HT-29 (cell line): ENCODE measurements at regions not wholly inside any gene's neighbourhood (a gene's known extent, or its start where the extent isn't known, plus 50 kb on each side); places are given as distances from the start of the nearest gene placed in this dataset.
"Not testable (repeated sequence)": the region's sequence is repeated elsewhere in the genome, so short reads cannot be mapped to it uniquely, and the experiment has no call there.

ENCODE experiments used
- DNase-seq: peaks from one replicate; pipeline ENCODE4 v3.0.0-alpha.2; 2015; ENCODE audit warnings: low spot score

DNA sequence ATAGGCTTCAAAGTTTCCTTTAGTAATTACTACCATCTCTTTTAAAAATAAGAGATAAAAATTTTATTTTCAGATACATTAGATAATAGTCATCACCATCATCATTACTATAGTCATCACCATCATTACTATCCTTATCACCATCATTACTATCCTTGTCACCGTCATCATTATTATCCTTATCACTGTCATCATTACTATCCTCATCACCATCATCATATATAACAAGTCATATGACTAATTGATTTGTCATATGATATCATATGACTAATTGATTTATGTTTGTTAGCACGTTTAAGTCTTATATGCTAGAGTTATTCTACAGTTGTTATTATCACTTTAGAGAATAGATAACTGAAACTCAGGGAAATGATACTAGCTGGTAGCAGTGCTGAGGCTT lies 382.1 kb upstream of the CDH18 start:
- DNase-seq, result no peak

DNA sequence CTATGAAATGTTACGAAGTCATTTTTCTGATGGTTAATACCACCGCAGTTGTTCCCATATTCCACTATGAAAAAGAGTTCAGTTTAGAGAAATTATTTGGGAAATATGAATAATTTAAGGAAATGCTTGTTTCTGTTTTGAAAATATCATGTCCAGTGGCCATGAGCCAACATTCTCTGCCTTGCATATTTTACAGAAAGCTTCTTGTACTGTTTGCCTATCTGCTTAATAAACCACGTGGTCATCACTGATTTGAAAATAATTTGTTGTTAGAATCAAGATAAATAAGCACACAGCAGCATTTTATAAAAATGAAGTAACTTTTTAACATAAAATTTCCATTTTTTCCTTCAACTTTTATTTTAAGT lies 381.5 kb upstream of the CDH18 start:
- no peak for DNase-seq

DNA sequence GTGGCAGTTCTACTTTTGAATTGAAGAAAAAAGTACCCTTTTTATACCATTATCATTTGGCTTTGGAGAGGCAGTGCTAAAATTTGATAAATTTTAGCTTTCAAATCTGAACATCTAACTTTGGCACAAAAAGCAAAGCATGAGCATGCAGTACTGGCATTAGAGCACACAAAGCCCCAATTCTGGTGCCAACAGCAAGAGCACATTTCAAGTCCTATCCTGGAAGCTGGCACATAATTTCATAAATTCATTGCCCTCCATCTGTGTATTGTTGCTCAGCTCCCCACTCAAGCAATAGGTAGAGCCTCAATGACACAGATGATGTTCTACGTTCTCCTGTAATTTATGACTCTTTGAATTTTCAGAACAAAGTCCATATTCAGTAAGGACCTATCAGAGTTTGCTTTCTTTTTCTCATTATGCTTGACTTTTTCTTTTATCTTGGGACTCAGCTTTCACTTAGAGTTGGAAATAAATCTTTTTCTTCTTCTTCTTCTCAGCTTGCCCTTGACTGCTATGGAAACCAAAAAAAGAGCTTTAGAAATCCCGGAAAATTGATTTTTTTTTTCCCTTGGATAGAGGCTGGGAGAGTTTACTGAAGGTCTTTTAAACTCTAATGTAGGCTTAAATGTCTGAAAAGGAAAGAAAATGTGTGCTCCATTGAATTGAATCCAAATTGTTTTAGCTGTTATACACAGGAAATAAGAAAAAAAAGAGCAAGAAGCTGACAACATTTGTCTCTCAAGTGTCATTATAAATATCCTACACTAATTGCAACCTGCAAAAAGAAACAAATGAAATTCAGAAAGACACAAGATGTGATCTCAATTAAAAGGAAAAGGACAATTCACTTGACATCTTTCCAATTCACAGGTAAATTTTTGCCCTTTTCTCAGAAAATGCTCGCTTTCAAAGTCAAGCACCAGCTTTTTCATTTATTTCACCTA lies 380.8 kb upstream of the CDH18 start:
- DNase-seq, result no peak

DNA sequence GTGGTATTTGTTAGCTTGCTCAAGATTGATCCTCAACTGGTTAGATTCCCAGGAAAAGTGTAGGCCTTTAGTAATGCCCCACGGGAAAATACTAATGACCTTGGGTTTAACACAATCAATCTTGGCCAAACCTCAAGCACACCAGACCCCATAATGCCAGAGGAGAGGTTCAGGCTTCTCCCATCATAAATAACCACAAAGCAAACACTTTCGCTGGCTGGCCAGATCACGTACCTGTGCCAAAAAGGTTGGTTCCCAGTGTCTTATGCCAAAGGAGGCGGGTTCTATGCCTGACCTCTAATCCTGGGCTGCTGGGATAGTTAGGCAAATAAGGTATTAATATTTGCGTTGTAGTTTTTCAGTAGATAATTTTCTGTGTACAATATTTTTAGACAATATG lies 379.2 kb upstream of the CDH18 start:
- DNase-seq, result peak; percentile 35

DNA sequence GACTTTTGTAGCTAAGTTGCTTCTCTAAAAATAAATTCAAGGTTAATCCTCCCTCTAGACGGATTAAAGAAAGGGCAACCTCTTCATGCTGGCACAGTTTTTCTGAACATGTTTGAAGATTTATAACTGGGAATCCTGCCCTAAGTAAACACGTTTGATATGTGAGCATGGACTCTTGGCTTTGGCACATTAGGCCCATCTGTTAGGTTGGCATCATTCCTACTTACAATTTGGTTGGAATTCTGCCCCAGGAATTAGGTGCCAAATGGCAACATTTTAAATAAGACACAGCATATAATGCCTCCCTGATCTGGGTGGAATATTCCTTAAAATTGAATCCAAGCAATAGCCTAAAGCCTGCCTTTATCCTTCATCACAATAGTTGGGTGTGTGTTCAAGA lies 372.3 kb upstream of the CDH18 start:
- DNase-seq, result no peak

DNA sequence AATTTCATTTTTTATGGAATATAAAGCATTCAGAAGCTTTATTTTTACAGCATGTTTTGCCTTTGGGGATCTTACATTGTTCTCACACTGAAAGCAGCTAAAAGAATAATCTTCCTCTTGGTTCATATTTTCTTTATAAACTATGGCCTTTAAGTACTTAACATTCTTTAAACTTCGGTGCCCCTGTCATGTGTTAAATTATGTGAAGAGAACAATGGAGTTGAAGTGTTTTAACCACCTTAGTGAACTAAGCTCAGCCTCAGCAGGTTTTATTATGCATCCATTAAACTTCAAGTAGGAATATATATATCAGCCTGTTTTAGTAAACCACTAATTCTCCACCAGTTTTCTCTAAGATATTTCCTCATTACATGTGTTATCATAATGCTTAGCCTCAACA lies 371.4 kb upstream of the CDH18 start:
- no peak for DNase-seq

DNA sequence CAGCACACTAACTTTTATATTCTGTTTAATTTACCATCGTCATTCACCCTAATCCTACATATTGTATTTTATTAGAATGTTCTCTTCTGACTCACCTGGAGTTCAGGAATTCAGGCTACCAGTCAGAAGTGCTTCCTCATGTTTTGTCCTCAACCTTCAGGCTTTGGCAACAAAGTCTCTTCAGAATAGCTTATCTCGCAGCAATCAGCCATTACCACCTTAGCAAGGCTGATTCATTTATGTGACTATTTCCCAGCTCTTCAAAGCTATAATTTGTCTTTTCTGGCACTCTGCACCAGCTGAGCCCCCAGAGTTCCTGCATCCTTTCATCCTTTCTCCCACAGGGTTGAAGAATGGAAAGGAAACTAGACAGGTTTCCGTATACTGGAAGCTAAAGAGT lies 365.5 kb upstream of the CDH18 start:
- DNase-seq, result peak; percentile 47

DNA sequence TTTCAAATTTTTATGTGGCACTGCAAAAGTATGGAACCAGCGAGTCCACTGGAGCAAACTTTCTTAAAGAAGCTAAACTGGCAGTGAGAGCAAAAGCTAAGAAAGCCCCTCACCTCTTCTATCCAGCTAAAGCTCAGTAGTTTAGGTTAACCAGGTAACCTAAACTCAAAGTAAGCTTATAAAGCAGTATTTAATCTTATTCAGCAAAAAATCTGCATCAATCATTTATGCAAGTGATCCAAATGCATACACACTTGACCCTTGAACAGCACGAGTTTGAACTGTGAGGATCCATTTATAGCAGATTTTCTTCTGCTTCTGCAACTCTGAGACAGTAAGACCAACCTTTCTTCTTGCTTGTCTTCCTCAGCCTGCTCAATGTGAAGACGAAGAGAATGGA lies 363.8 kb upstream of the CDH18 start:
- DNase-seq, result no peak

DNA sequence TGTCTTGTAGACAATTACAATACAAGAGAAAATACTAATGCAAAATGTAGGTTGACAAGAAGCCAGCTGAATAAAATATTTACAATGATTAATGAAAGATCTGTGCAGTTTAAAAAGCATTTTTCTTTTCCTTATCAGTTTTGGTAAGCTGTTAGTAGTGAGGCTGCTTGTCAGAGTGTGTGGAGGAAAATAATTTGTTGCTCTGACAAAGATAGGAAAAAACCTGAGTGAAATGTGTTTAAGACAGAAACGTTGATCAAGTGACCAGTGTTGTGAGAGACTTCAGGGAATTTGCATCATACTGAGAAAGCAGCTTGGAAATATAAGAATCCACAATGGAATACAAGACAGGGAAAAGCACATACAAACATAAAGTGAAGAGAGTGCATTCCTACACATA lies 360.3 kb upstream of the CDH18 start:
- no peak for DNase-seq

DNA sequence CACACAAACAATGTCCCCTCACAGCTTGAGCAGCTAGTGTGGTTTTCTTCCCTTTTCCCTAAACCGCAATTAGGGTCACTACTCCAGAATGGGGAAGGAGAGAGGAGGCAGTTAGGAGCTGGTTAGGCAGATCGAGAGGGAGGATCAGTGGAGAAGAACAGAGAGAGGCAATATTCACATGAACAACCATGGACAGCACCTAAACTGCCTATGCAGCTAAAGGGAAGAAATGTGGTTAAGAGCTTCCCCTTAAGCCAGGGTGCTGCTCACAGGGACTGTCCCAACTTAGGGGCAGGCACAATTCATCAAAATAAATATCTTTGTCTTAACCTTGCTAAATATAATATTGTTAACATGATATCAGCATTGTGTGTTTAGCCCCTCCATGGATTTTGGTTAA lies 359.3 kb upstream of the CDH18 start:
- no peak for DNase-seq

DNA sequence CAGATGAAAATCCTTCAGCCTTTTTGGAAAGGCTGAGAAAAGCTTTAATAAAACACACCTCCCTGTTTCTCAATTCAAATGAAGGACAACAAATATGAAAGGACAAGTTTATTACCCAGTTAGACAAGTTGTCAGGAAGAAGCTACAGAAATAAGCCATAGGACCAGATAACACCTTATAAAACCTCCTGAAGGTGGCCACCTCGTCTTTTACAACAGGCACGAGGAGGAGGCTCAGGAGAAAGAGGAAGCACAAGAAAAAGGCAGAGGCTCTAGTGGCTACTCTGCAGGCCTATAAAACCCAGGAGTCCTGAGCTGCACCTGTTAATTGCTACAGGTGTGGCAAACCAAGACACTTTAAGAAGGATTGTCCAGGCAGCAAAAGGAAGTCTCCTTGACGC lies 352.1 kb upstream of the CDH18 start:
- peak; percentile 30 for DNase-seq

DNA sequence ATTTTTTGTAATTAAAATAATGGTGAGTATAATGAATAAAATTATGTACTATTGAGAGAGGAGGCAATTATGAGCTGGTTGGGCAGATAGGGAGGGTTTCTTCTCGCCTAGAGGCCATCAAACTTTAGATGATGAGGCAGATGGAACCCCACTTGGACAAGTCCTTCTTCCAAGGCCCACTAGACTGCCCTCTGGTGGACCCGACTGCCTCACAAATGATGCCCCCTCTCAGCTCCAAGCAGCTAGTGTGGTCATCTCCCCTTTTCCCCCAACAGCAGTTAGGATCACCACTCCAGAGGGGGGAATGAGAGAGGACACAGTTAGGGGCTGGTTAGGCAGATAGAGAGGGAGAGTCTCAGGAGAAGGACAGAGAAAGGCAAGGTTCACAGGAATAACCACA lies 348.0 kb upstream of the CDH18 start:
- peak; percentile 50 for DNase-seq

DNA sequence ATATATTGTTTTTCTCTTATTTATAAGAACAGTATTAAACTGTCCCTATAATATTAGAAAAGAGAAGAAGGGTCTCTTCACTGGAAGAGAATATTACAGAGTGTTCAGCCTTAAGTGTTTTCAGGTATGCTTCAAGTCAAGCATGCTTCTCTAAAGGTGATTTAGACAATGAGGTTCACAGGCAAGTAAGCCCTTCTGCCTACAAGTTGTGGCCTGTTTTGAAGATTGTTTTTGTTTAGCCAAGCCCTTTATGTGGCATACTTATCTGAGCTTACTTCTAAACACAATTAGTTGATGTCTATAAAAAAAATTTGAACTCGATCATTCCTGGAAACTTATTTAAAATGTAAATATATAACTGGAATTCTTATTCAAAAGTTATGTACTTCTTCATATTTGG lies 343.8 kb upstream of the CDH18 start:
- DNase-seq, result no peak

DNA sequence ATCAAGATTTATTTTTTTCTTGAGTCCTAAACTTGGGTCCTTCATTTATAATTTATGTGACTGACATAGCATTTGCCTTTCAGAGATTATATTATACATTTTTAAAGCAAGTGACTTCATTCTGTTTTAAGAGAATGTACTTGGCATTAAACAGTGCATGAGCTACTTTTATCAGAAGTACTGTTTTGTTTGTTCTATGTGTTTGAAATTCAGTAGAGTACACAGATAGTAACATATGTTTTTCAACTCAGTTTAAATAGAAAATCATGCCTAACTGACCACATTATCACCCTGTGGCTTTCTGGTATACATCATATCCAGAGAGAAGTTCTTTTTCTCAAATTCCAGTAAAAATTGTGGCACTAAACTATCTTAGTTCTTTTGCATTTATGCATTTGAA lies 335.3 kb upstream of the CDH18 start:
- no peak for DNase-seq

DNA sequence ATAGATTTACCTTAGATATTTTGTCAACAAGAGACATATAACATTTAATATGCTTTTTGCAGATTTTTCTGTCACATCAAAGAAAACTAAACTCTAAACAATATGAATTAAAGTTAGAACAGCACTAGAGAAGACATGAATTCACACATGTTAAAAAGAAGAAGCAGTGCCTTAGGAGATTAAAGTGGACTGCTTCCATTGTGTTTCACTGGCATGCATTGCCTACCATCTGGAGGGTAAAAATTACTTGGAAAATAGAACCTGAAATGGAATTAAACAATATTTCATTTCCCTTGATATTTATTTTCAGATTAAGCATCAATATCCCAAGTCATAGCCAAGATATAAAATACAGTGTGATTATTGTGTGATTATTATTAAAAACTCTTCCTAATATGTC lies 319.4 kb upstream of the CDH18 start:
- no peak for DNase-seq

DNA sequence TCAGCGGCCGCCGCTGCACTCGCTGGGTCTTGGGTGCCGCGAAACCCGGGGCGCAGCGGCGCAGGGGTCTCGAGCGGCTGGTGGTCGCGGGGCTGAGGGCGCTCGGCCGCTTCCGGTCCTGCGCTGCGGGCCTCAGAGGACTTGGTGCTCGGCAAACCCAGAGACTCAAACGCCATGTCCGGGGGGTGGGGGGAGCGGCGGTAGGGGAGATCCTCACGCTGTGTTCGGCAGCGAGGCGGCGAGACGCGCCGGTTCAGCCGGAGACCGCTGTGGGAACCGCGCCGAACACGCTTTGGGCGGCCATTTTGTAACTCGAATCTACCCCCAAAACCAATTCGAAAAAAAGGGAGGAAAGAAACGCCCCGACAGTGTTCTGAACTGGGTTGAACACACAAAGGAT lies 317.5 kb upstream of the CDH18 start:
- DNase-seq, result no peak

DNA sequence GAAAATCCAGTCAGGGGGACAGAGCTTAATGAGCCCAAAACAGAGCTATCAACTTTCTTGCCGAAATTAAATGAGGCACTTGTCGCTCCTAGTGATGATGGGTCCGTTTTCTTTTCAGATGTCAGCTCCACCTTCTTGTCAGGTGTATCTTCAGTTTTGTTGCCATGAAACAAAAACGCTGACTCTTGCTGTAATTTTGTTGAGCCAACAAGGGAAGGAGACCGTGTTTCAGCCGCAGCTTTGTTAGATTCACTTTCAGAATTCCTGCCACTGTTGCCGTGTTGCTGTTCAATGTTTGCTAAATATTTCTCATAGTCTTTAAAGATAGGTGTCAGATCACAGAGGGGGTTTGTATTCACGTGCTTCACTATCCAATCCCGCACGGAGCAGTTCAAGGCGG lies 316.6 kb upstream of the CDH18 start:
- DNase-seq, result not testable (repeated sequence)

DNA sequence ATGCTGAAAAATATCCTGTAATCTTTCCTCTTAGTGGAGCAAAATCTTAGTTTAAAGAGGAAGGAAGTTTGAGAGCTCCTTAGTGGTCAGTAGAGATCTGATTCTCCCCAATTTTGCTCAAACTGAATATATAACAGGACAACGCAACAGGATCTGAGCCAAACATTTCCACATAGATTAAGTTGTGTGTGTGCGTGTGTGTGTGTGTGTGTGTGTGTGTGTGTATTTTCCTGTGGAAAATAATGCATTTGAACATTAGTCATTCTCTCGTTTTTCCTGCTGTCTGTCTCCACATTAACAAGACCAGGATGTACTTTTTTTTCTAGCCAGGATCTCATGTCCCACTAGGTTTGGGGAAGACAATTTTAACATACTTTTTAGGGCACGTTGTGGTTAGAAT lies 312.1 kb upstream of the CDH18 start:
- no peak for DNase-seq

DNA sequence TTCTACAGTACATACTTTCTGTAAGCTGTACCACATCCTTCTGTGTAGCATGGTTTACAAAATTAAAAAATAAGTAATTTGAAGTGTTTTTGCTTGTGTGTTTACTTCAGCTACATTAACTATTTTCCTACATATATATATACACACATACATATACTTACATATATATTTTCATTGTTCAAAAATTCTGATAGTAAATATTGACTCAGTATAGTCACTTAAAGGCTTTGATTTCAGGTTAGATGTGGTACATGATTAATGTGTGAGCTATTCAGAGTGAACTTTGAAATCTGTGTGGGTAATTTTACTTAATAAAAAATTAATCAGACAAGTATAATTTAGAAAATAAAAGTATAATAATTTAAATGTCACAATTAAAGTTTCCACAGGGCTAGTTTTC lies 306.7 kb upstream of the CDH18 start:
- peak; percentile 23 for DNase-seq

DNA sequence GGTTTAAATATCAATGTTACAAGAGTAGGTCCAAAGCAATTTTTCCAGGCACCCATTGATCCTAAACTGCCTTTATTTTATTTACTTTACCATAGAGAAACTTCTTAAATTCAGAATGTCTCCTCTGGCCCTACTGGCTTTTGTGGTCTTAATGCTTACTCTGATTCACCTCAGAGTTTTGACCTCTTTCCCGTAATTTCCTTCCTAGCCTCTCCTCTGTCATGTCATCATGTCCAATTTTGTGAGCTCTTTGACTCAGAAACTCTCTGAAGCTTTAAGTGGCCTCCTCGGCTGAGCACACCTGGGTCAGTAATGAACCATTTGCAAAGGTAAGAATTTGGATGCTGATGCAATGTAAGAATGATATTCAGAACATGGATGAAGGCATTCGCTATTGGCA lies 303.8 kb upstream of the CDH18 start:
- no peak for DNase-seq

DNA sequence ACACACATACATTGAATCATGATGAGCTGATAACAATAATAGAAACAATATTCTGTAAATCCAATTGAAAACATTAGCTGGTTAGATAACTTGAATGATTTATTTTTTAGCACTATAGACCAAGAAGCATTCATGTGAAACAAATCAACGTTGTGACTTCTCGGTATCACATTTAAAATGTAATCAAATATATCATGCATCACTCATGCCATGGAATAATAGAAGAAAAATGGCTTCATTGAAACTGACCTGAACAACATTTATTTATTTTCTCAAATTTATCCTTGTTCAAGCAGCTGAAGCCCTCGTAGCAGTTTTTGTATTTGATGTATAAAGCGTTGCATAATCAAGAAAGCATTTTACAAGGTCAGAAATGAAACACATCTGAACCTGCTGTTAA lies 299.6 kb upstream of the CDH18 start:
- no peak for DNase-seq

DNA sequence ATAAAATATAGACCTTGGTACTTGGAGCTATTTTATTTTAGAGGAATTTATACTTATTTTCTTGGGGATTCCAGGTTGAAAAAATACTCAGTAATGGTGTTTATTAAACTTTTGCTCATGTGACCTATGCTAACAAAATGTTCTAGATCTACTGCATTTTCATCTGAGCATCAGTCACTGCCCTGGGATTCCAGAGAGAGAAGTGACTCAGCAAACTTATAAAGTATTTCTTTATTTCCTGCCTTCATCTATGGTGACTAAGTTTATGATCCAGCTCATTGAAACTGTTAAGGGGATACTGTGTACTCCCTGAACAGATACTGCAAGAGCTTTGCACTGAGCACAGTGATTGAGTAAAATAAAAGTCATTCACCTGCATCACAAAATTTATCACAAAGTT lies 298.5 kb upstream of the CDH18 start:
- DNase-seq, result peak; percentile 33

DNA sequence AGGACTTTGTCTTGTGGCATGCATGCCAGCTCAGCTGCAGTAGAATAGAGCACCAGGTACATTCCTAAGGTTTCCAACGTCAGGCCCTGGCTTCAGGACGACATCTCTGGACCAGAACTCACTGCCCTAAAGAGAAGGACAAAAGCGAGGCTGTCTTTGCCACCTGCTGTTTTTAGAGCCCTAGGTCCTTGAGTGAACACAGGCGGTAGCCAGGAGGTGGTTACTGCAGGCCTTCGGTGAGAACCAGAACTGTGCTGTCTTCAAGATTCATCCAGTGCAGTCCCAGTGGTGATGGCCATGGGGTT lies 288.9 kb upstream of the CDH18 start:
- DNase-seq, result peak; percentile 7
